HG02852 (cell line): ENCODE measurements at regions not wholly inside any gene's neighbourhood (a gene's known extent, or its start where the extent isn't known, plus 50 kb on each side); places are given as distances from the start of the nearest gene placed in this dataset.
A peak's percentile ranks its signal among the peaks of the same experiment; 100 is the strongest.
"Not testable (repeated sequence)": the region's sequence is repeated elsewhere in the genome, so short reads cannot be mapped to it uniquely, and the experiment has no call there.

Source experiments
- ATAC-seq: cut with Tn5 transposase; IDR thresholded peaks from one replicate; pipeline ENCODE4 v1.9.1; 2021; ENCODE audit warnings: mild to moderate bottlenecking, moderate library complexity; ENCODE audit not compliant: unreplicated experiment

DNA sequence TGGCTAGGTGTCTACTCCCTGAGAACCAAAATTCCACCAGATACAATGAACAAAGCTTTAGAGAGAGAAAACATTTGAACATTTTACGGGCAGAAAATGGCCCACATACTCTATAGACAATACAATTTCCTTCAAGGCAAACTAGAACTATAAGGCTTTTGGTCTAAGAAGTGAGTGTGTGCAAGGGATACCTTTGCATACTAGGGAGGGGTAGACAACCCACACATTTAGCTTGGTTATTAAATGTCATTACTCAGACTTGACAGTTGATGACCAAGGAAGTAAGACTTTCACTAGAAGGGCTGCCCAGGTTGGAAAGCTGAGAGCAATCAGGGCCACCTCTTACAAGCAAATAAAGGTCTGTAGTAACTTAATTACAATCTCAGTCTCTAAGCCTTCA is 64.0 kb upstream of the PLEKHM1 start:
- not testable (repeated sequence) for ATAC-seq

DNA sequence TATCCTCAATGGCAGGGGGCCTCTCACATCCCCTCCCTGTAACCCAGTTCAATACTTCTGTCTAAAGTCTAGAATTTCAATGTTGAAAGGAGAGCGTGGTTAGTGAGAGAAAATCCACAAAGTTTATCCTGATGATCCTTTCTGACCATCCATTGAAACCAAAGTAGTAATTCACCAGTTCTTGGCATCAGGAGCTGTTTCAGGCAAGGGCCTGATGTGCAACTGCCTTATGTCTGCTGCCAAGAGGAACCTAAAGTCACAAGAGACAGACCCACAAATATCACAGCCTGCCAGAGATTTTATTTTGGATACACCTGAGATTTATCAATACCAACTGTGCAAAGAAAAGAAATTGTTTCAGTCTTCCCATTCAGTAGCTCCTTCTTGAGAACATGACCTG is 68.3 kb upstream of the PLEKHM1 start:
- not testable (repeated sequence) for ATAC-seq

DNA sequence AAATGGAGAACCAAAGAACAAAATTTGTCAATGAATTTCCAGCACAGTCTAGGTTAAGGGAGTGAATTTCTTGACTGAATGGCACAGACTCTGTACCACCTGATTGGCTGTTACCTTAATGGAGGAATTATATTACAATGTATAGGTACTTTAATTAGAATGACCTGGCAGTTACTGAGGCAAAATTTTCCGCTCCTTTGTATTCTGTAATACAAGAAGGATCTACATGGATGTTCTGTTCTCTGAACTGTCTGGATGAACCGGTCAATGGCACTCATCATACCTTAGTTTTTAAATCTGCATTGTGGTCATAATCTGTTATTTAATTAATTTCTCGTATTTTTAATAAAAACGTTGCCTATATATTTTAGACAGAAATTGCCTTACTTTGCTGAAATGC is 72.3 kb upstream of the PLEKHM1 start:
- not testable (repeated sequence) for ATAC-seq

DNA sequence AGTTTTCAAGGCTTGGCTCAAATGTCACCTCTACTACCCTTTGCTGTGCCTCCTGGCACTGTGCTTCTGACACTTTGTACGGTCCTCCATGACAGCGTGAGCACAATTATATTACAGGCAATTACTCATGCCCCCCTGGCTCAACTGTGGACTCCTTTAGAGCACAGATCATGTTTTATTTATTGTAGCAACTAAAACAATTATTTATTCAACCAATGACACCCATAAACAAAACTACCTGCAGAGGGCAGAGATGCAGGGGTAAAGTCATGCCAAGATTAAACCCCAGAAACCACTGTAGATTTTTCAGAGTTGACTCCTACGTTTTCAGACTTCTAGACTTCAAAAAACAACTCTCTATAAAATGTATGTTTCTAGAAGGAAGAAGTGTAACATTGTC is 72.8 kb upstream of the PLEKHM1 start:
- not testable (repeated sequence) for ATAC-seq

DNA sequence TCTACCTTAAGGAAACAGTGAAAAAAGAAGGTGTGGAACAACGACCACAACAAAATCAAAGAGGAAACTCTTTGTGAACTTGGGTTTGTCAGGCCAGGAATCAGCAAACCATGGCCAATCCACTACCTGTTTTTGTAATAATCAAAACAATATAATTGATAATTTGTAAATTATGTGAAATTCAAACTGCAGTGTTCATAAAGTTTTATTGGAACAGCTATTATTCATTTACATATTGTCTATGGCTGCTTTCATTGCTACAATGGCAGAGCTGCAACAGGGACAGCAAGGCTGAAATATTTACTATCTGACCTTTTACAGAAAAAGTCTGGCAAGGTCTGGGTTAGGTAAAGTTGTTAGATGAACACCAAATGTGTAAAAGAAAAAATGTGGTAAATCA is 77.8 kb upstream of the PLEKHM1 start:
- ATAC-seq = not testable (repeated sequence)

DNA sequence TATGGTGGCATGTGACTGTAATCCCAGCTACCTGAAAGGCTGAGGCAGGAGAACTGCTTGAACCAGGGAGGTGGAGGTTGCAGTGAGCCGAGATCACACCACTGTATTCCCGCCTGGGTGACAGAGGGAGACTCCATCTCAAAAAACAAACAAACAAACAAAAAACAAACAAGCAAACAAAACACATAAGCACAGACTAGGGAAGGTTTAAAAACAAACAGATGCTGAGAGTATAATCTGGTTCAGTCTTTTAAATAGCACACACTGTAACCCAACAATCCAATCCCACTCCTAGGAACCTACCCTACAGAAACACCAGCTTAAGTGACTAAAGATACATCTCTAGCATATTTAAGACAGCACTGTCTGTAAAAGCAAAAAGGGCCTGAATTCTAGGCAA is 82.8 kb upstream of the PLEKHM1 start:
- ATAC-seq = not testable (repeated sequence)

DNA sequence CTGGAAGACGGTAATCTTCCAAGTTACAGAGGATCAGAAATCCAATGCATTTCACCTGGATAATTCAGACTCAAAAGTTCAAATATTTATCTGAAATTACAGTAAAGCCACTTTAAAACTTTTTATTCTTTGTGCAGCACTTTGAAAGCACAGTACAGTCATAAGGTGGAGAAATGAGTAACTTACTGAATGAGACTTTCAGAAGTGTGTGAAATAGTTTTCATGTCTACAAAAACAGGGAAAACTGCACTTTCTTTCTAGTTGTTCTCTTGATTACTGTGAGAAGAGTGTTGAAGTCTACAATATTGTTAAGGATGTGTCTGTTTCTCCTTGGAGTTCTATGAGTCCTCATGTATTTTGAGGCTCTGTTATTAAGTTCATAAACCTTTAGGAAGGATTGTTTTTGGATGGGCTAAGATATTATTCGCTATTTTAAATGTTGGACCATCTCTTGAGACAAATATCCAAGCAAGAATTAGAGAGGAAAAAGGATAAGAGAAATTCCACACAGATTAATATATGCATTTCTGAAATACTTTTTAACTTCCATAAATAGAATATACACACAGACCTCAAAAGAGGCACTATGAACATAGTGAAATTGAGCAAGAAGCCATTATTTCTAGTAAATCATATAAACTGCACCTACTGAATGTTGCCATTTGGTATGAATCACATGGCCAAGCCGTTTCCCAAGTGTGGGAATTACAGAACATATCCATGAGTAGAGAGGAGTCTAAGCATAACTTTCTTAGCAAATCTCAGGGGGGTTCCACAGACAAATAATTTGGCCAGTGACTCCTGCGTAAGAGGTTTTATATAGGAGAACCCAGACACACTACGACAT is 83.6 kb upstream of the PLEKHM1 start:
- no peak for ATAC-seq

DNA sequence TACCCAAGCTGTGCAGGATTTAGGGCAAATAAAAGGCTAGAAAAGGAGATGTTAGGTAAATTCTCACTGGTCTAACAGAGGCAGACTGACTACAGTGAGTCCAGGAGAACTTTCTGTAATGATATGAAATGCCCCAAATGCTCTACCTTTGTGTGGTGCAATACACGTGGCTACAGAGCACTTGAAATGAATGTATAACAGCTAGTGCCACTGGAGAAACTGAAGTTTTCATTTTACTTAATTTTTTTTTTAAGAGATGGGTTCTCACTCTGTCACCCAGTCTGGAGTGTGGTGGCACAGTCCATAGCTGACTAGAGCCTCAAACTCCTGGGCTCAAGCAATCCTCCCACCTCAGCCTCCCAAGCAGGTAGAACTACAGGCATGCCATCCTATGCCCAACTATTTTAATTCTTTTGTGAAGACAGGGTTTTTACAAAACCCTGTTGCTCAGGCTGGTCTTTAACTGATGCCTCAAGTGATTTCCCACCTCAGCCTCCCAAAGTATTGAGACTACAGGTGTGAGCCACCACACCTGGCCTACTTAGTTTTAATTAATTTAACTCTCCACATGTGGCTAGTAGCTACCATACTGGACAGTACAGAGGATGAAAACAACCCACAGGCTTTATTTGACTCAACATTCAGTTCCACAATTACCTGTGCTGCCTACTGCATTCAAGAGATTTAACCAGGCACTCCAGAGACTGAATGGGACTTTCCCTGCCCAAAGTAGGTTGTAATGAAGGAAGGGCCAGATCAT is 84.8 kb upstream of the PLEKHM1 start:
- no peak for ATAC-seq

DNA sequence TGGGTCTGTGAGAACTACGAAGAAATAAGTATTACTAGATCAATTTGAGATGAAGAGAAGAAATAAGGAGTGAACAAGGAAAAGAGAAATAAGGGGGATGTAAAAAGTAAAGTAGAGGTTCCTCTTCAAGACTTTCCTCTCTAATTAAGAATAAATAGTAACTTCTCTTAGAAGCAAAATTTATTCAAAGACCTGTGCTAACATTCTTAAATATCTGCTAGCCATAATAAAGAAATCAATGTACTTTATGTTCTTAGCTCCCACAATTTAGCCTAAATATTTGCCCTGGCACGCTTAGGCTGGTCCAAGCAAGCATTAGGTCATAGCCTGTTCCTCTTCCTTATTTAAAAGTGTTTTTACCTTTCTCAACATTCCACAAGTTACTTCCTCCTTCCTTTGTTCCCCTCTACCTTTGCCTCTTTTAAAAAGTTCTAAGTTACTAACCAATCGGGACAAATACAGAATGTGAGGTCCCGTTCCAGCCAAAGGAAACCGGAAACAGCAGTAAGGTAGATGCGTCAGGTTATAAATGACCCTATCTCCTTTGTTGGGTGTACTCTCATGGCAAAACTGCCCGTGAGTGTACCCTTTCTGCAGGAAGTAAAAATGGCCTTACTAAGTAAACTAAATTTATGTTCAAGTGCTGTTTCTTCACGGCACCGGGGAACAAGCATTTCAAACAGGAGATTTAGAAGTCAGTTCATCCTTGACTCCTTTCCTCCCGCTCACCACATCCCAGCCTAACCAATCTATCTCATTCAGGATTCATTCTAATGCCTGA is 86.2 kb upstream of the PLEKHM1 start:
- not testable (repeated sequence) for ATAC-seq

DNA sequence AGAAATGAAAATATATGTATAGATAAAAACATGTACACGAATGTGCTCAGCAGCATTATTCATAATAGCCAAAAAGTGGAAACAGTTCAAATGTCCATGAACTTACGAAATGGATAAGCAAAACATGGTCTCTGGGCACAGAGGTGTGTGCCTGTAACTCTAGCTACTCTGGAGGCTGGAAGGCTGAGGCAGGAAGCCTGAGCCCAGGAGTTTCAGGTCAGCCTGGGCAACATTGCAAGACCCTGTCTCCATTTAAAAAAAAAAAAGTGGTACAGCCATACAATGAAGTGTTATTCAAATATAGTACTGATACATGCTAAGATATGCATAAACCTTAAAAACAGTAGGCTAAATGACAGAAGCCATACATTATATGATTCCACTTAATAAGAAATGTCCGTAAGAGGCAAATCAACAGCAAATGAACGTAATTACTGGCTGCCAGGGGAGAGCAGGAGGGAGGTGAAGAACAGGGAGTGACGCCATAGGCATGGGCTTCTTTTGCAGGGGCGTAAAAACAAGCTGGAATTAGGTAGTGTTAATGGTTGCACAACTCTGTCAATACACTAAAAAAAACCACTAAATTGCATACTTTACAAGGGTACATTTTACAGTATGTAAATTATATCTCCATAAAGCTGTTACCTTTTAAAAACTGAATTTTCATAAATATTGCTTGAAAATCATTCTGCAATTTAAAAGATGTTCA is 87.2 kb upstream of the PLEKHM1 start:
- ATAC-seq = no peak

DNA sequence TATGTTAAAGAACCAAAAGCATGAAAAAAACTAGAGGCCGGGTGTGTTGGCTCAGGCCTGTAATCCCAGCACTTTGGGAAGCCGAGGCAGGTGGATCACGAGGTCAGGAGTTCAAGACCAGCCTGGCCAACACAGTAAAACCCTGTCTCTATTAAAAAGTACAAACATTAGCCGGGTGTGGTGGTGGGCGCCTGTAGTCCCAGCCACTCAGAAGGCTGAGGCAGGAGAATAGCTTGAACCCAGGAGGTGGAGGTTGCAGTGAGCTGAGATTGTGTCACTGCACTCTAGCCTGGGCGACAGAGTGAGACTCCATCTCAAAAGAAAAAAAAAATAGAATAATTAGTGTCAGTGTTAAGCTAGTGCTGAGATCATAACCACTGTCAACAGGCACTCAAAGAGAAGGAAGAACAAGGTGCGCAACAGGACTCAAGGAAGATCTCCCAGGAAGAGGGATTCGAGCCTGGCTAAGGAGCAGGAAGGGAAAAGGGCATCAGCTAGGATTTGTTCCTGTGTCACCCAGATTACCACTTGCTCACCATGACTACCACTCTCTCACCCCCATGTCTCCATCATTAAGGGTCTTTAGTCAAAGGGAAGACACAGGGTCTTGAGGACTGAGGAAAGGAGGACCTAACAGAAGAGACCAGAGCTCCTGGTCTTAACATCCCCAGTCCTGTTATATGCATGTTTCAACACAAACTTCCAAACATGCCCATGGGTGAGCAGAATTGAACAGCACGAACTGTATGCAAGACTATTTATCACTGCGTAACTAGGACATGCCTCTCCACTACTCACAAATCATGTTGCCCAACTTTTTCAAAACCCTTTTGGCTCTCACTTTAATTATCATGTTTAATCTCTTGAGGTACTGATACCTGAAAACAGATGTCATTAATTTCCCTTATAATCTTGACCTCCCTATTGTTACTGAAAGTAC is 88.3 kb upstream of the PLEKHM1 start:
- no peak for ATAC-seq

DNA sequence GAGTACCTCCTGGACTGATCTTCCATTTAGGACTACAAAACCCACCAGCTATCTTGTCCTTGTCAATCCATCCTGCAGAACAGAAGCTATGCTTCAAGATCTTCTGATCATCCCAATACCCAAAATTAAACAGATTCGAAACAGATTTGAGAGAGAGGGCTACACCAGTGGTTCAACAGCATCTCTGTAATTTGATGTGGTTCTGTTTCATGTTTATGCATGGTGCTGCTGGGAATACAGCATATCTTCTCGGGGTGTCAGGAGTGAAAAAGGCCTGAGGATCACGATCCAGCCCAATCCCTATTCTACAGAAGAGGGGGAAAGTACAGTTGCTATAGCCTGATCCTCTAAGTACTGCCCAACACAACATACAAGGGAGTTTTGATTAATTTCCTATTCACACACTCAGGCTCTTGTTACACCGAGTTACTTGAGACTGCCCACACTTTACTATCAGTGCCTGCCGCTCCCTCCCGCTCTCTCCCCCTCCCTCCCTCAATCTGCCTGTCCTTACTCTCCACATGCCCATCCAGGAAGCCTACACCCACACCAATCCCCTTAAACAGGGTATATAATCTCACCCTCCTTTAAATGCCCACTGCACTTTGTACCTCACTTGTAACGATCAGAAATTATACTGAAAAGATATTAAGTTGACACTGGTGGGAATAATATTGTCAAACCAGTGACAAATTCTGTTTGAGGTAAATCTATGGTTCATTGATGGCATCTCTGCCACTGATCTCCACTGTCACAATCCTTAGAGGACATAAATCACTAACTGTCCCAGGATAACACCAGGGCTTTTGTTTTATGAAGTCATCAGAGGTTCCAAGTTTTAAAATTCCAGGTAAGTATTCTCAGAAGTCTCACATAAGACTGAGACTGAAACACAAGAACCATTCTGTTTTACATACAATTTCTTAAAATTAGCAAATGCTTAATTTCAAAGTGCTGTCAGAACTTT is 89.3 kb upstream of the PLEKHM1 start:
- no peak for ATAC-seq

DNA sequence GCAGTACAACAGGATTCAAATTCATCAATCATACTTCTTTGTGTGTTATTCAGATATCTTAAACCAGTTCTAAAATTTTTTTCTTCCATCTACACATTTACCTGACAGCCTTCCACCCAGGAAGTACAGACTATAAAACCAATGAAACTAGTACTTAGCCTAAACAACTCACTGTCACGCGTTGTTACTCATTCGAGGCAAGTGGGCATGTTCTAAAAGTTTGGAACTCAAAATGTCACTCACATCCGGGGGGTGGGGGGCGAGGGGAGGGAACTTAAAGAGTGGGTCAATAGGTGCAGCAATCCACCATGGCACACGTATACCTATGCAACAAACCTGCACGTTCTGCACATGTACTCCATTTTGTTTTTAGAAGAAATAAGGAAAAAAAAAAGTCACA is 90.4 kb upstream of the PLEKHM1 start:
- no peak for ATAC-seq

DNA sequence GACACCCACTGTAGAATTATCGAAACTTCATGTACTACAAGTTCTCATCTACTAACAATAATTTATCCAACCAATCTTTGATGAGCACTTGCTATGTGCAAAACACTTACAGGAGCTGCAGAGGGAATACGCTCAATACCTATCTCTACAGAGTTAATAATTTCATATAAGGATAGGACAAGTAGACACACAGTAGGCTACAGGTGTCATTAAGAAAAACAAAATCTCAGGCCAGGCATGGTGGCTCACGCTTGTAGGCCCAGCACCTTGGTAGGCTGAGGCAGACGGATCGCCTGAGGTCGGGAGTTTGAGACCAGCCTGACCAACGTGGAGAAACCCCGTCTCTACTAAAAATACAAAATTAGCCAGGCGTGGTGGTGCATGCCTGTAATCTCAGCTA is 91.3 kb upstream of the PLEKHM1 start:
- ATAC-seq = no peak

DNA sequence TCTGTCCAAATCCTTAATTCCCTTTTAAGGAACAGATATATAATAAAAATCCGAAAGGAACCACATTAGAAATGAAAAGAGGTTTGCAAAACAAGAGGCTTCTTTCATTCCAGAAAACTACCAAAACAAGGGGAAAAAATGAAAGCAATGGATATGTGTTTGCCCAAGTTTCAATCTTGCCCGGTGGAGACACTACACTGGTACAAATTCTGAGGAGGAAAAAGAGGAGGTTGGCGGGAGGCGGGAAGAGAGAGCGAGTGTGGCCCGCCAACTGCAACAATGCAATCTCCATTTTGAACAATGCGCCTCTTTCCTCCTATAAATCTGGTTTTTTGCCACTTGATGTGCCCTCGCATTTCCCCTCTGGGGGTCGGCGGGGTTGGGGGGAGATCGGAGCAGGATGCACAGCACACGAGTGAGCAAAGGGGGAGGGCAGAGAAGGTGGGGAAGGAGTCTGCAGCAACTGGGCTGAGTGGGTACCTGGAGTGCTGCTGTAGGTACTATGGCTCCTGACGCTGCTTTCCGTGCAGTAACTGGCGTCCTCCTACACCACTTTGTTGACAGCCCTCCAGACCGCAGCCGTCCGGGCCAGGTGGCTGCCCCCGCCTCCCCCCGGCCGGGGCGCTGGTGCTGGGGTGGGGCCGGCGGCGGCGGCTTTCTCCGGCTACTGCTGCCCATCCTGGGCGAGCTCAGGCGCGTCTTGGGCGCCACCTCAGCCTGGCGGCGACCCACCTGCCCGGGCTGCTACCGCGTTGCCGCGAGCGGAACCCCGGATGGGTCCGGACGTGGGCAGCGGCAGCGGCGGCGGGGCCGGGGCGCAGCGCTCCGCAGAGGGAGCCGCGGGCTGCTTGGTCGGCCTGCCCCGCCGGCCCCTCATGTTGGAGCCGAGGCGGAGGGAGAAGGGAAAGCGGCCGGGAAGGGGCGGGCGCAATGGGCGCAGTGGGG is 93.8 kb upstream of the PLEKHM1 start:
- peak; percentile 51 for ATAC-seq

DNA sequence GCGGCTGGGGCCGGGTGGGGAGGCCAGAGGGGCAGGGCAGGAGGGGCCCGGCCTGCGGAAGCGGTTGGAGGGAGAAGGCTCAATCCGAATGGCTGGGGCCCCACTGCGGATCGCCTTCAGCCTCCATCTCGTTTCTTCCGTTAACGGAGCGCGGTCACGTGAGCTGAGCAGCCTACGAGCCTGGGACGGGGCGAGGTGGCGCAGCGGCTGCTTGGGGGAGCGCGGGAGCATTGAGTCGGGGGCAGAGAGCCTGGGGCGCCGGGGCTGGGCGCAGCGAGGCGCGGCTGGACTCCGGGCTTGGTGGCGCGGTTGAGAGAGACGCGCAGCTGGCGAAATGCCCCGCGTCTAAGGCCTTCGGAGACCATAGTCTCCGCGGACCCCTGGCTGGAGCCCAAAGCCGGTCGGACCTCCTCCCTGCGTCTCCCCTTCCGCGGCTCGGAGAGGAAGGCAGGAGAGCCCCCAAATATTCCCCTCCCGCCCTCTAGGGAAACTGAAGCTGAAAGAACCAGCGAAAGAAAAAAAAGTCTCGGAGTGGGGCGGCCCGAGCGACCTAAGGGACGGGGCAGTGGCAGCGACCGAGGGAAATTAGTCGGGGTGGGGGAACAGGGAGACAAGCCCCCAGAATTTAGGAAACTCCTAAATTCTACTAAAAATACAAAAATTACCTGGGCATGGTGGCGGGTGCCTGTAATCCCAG is 94.7 kb upstream of the PLEKHM1 start:
- ATAC-seq = peak; percentile 69
